ENCODE measurements at regions not wholly inside any gene's neighbourhood (a gene's known extent, or its start where the extent isn't known, plus 50 kb on each side); places are given as distances from the start of the nearest gene placed in this dataset.
"Not testable (repeated sequence)": the region's sequence is repeated elsewhere in the genome, so short reads cannot be mapped to it uniquely, and the experiment has no call there.

GRCh38 chr9:129545876-129546275 is 75.0 kb downstream of the C9orf50 start:
- not testable (repeated sequence) for DNase-seq (ENCODE audit: low spot score)

- DNase-seq (ENCODE audit: low spot score), result no peak
Measured at GRCh38 chr9:129544761-129545160, 76.1 kb downstream of the C9orf50 start.

DNA sequence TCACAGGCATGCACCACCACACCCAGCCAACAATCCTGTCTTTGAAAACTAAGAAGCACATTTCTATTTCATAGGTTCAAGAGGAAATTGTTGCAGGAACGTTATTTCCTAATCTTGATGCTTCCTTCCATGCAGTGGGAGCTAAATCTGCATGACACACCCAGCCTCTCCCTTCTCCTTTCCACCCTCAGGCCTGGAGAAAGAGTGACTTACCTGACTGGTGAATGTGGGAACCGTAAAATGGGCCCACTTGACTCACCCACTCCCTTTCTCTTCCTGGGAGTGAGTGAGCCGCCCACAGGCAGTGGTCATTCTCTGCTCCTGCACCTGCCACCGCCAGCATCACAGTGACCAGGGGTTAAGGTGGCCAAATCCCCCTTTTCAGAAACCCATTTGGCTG is 78.2 kb downstream of the C9orf50 start:
- no peak for DNase-seq (ENCODE audit: low spot score)

- no peak for DNase-seq (ENCODE audit: low spot score)
Measured at GRCh38 chr9:129541270-129541669, 79.6 kb downstream of the C9orf50 start.

DNA sequence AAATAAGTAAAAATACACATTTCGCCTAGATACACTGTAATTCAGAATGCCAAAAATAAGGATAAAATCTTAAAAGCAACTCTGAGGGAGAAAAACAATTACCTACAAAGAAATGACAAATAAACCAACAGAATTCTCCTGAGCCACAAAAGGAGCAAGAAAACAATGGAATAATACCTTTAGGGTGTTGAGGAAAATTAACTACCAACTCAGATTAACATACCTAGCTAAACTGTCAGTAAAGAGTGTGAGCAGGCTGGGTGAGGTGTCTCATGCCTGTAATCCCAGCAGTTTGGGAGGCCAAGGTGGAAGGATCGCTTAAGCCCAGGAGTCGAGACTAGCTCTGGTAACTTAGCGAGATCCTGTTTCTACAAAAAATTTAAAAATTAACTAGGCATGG is 81.5 kb downstream of the C9orf50 start:
- DNase-seq (ENCODE audit: low spot score), result no peak

DNA sequence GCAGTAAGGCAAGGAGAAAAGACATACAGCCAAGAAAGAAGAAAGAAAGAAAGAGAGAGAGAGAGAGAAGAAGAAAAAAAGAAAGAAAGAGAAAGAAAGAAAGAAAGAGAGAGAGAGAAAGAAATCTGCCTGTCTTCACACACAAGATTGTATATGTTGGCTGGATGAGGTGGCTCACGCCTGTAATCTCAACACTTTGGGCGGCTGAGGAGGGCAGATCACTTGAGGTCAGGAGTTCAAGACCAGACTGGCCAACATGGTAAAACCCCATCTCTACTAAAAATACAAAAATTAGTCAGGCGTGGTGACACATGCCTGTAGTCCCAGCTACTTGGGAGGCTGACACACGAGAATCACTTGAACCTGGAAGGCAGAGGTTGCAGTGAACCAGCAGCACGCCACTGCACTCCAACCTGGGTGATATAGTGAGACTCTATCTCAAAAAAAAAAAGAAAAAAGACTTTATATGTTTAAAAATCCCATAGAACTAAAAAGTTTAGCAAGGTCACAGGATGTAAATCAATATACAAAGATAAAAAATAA is 89.0 kb downstream of the C9orf50 start:
- not testable (repeated sequence) for DNase-seq (ENCODE audit: low spot score)

DNA sequence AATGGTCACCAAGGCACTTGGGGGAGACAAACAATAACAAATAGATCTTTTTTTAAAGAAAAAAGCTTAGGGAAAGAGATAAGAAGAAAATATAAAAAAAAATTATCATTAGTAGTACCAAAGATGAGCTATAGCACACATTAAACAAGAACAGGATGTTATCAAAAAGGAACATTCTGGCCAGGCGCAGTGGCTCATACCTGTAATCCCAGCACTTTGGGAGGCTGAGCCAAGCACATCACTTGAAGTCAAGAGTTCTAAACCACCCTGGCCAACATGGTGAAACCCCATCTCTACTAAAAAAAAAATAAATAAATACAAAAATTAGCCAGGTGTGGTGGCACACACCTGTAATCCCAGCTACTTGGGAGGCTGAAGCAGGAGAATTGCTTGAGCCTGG is 92.9 kb downstream of the C9orf50 start:
- DNase-seq (ENCODE audit: low spot score), result not testable (repeated sequence)

- DNase-seq (ENCODE audit: low spot score), result no peak
Measured at GRCh38 chr9:129525656-129526196, 95.2 kb downstream of the C9orf50 start.

DNA sequence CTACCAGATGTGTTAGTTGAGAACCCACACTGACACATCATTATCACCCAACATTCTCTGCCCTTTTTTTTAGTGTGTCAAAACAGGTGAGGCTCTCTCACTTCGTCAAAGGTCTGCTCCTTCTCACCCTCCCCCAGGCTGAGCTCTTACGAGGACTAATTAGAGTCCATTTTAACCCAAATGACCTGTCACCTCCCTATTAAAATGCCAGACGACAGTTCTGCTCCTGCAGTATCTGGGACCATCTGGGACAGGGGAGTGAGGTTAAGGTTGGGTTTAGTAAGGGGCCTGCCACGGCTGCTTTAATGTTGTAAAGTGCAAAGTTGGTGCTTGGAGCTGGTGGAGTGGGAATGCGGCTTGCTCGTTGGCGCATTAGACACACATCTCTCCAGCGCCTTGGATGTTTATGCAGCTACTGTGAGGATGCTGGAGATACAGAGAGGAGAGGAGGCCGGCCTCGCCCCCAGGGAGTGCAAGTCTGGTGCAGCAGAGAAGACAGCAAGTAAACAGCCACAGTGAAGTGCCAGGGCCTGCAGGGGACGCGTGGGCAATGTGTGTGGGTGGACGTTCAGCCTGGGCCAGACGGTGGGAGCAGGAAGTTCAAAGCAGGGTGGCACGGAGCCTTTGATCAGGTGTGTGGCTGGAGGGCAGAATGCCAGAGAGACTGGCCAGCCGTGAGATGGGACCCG is 96.2 kb downstream of the C9orf50 start:
- DNase-seq (ENCODE audit: low spot score), result no peak

DNA sequence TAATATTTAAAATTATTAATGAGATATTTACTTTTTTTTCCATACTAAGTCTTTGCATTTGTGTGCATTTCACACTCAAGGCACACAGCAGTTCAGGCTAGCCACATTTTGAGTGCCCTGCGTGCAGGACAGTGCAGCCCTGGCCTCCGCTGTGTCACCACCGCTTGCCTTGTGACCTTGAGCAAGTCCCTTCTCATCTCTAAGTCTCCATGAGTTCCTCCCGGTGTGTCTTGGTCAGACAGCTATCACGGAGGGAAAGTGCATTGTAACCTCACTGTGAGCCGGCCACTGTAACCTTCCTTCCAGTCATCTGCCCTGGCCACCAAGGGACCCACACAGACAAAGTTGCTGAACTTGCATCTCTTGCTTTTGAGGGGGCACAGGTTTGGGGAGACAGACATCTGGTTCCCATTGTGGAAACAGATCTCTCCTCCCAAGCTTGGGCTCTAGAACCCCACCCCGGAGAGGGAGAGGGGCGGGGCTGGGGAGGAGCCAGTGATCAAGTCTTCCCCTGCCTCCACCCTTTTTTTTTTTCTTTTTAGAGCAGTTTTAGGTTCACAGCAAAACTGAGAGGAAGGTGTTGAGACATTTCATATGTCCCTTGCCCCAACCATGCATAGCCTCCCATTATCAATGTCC is 96.8 kb downstream of the C9orf50 start:
- no peak for DNase-seq (ENCODE audit: low spot score)

DNA sequence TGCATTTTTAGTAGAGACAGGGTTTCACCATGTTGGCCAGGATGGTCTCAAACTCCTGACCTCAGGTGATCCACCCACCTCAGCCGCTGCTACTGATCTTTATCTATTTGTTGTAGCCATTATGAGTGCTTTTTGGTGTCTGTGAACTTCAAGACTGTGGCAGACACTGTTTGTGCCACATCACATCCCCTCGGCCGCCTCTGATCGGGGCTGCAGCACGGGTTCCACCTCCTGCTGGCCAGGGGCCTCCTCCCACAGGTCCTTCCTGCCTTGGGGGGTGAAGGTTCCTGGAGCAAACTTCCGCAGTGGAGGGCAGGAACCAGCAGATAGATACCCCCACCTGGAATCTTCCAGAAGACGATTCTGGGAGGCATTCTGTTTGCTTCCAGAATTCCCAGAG is 98.5 kb downstream of the C9orf50 start:
- no peak for DNase-seq (ENCODE audit: low spot score)

- DNase-seq (ENCODE audit: low spot score), result no peak
Measured at GRCh38 chr9:129520082-129520481, 100.8 kb downstream of the C9orf50 start.

GRCh38 chr9:129518074-129518473 is 102.8 kb downstream of the C9orf50 start:
- no peak for DNase-seq (ENCODE audit: low spot score)

- no peak for DNase-seq (ENCODE audit: low spot score)
Measured at GRCh38 chr9:129517006-129517405, 103.9 kb downstream of the C9orf50 start.

- no peak for DNase-seq (ENCODE audit: low spot score)
Measured at GRCh38 chr9:129514891-129515290, 106.0 kb downstream of the C9orf50 start.

DNA sequence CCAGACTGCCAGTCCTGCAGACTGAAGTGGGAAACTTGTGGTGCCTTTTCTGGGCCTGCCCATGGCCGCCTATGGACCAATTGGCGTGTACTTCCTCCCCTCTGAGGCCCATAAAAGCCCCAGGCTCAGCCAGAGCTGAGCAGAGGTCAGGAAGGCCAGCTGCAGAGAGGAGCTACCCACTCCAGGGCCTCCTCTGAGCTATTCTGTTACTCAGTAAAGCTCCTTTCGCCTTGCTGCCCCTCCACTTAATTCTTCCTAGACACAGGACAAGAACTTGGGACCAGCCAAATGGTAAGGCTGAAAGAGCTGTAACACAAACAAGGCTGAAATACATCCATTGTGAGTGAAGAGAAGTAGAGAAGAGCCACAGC is 106.4 kb downstream of the C9orf50 start:
- DNase-seq (ENCODE audit: low spot score), result no peak

GRCh38 chr9:129513856-129514496 is 106.9 kb downstream of the C9orf50 start:
- no peak for DNase-seq (ENCODE audit: low spot score)

DNA sequence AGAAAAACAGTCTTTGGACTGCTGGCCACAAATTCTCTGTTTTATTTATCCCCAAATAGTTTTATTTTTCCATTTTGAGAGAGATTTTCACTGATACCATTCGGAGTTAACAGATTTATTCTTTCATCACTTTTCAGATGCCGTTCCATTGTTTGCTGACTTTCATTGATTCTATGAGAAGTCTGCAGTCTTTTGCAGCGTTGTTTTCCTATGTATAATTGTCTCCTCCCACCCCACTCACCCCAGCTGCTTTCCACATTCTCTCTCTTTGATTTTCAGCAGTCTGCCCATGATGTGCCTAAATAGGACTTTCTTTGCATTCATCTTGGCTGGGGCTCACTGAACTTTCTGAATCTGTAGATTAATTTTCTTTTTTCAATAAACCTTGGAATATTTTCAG is 107.6 kb downstream of the C9orf50 start:
- no peak for DNase-seq (ENCODE audit: low spot score)

GRCh38 chr9:129511285-129511900 is 109.5 kb downstream of the C9orf50 start:
- DNase-seq (ENCODE audit: low spot score), result no peak

DNA sequence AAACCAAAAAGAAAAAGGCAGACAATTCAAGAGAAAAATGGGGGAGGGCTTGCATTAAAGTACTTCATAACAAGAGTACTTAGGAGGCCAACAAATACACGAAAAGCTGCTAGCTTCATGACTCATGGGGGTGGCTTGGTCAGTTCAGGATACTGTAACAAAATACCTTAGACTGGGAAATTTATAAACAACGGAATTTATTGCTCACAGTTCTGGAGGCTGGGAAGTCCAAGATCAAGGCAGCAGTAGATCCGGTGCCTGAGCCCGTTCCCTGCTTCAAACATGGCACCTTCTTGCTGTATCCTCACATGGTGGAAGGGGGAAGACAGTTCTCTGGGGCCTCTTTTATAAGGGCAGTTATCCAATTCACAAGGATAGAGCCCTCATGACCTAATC is 111.4 kb downstream of the C9orf50 start:
- no peak for DNase-seq (ENCODE audit: low spot score)

GRCh38 chr9:129507805-129508204 is 113.1 kb downstream of the C9orf50 start:
- no peak for DNase-seq (ENCODE audit: low spot score)

- no peak for DNase-seq (ENCODE audit: low spot score)
Measured at GRCh38 chr9:129506892-129507291, 114.0 kb downstream of the C9orf50 start.
